ENCODE measurements at regions not wholly inside any gene's neighbourhood (a gene's known extent, or its start where the extent isn't known, plus 50 kb on each side); places are given as distances from the start of the nearest gene placed in this dataset.

GRCh38 chr22:25366408-25366807, 147.0 kb downstream of the CRYBB2 start:
- DNase-seq (ENCODE audit: low read depth in 1 of 2, low spot score in 1 of 2): no peak

GRCh38 chr22:25366876-25367466, 147.5 kb downstream of the CRYBB2 start:
- no peak for DNase-seq (ENCODE audit: low read depth in 1 of 2, low spot score in 1 of 2)

GRCh38 chr22:25367756-25368155, 148.3 kb downstream of the CRYBB2 start:
- DNase-seq (ENCODE audit: low read depth in 1 of 2, low spot score in 1 of 2): no peak

- DNase-seq (ENCODE audit: low read depth in 1 of 2, low spot score in 1 of 2): no peak
These were observed 148.8 kb downstream of the CRYBB2 start for GRCh38 chr22:25368271-25368670.

GRCh38 chr22:25369041-25369440, 149.6 kb downstream of the CRYBB2 start:
- DNase-seq (ENCODE audit: low read depth in 1 of 2, low spot score in 1 of 2): no peak

GRCh38 chr22:25370322-25370721, 150.9 kb downstream of the CRYBB2 start:
- DNase-seq (ENCODE audit: low read depth in 1 of 2, low spot score in 1 of 2): no peak

GRCh38 chr22:25372000-25372595, 152.7 kb downstream of the CRYBB2 start:
- no peak for DNase-seq (ENCODE audit: low read depth in 1 of 2, low spot score in 1 of 2)

- DNase-seq (ENCODE audit: low read depth in 1 of 2, low spot score in 1 of 2): no peak
These were observed 154.5 kb downstream of the CRYBB2 start for GRCh38 chr22:25373961-25374360.

- DNase-seq (ENCODE audit: low read depth in 1 of 2, low spot score in 1 of 2): no peak
These were observed 155.4 kb downstream of the CRYBB2 start for GRCh38 chr22:25374869-25375268.

GRCh38 chr22:25375683-25376082, 156.2 kb downstream of the CRYBB2 start:
- no peak for DNase-seq (ENCODE audit: low read depth in 1 of 2, low spot score in 1 of 2)

GRCh38 chr22:25377699-25378098, 158.3 kb downstream of the CRYBB2 start:
- no peak for DNase-seq (ENCODE audit: low read depth in 1 of 2, low spot score in 1 of 2)

- DNase-seq (ENCODE audit: low read depth in 1 of 2, low spot score in 1 of 2): no peak
These were observed 160.8 kb downstream of the CRYBB2 start for GRCh38 chr22:25380122-25380747.

- DNase-seq (ENCODE audit: low read depth in 1 of 2, low spot score in 1 of 2): no peak
These were observed 163.3 kb downstream of the CRYBB2 start for GRCh38 chr22:25382762-25383161.

GRCh38 chr22:25383278-25383820, 163.9 kb downstream of the CRYBB2 start:
- no peak for DNase-seq (ENCODE audit: low read depth in 1 of 2, low spot score in 1 of 2)

GRCh38 chr22:25383892-25384291, 164.5 kb downstream of the CRYBB2 start:
- DNase-seq (ENCODE audit: low read depth in 1 of 2, low spot score in 1 of 2): no peak

- no peak for DNase-seq (ENCODE audit: low read depth in 1 of 2, low spot score in 1 of 2)
These were observed 167.1 kb downstream of the CRYBB2 start for GRCh38 chr22:25386538-25386884.

- DNase-seq (ENCODE audit: low read depth in 1 of 2, low spot score in 1 of 2): no peak
These were observed 169.0 kb downstream of the CRYBB2 start for GRCh38 chr22:25388415-25388814.

- DNase-seq (ENCODE audit: low read depth in 1 of 2, low spot score in 1 of 2): no peak
These were observed 169.6 kb downstream of the CRYBB2 start for GRCh38 chr22:25388866-25389540.

- DNase-seq (ENCODE audit: low read depth in 1 of 2, low spot score in 1 of 2): no peak
These were observed 170.1 kb downstream of the CRYBB2 start for GRCh38 chr22:25389541-25389919.

- DNase-seq (ENCODE audit: low read depth in 1 of 2, low spot score in 1 of 2): no peak
These were observed 171.1 kb downstream of the CRYBB2 start for GRCh38 chr22:25390297-25391240.

GRCh38 chr22:25392584-25392983, 171.9 kb upstream of the GRK3 start:
- no peak for DNase-seq (ENCODE audit: low read depth in 1 of 2, low spot score in 1 of 2)
